ENCODE measurements at regions not wholly inside any gene's neighbourhood (a gene's known extent, or its start where the extent isn't known, plus 50 kb on each side); places are given as distances from the start of the nearest gene placed in this dataset.

DNA sequence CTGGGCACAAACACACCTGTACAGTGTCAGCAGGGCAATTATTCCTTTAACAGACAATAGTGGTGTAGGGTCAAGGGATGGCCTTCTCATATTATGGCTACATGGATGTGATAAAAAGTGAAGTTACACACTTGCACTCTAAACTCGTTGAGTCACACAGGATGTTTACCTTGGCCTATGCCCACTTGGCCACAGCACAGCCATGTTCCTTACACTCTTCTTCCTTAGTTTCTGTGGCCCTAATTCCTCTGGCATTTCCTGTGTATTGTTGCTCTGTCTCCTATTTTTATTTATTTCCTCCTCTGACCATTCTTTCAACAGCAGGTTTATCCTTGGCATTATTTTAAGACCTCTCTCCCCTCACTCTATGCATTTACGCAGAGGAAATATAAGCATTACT, 86.8 kb upstream of the NPFFR2 start:
- WGBS, 2 experiments (ENCODE audit: extremely low coverage in 1 of 2, insufficient coverage in 1 of 2, insufficient read length in 1 of 2, insufficient replicate concordance in 2 of 2, low coverage in 1 of 2, low lambda C conversion rate in 2 of 2, missing lambda C conversion rate in 1 of 2) = 93% methylated on average over 2 of the region's 2 CpGs; no CpG with 5 or more reads in 1 of the 2 experiments
- Histone ChIP-seq H2BK12ac (ENCODE audit: low read depth, low read length) (no peak overlapping the region), H3K23ac (ENCODE audit: insufficient read length) (no peak overlapping the region), H2BK120ac (replicated peaks; ENCODE audit: low read depth, low read length) (no peak overlapping the region), H3K9me3 (ENCODE audit: insufficient read depth in 2 of 2, low read depth in 1 of 2, low read length in 1 of 2) (peaks cover 34 to 37% of the 10 kb centered on the region in 2 experiments), H3K4me2 (ENCODE audit: insufficient read depth in 1 of 2, low read depth in 2 of 2, low read length in 2 of 2) (no peak overlapping the region), H2BK5ac (ENCODE audit: low read depth, low read length) (no peak overlapping the region), H4K91ac (replicated peaks; ENCODE audit: insufficient read length, low read length) (no peak overlapping the region), H3K27ac (ENCODE audit: low read depth, low read length) (no peak overlapping the region), H3K4ac (replicated peaks; ENCODE audit: insufficient read length, low read depth, low read length) (no peak overlapping the region), H4K8ac (ENCODE audit: extremely low read depth, insufficient read depth, low read length) (no peak overlapping the region), H3K79me2 (ENCODE audit: control insufficient read depth in 1 of 2, insufficient read depth in 2 of 2, low read length in 2 of 2) (no peaks in the 10 kb centered on the region), H2BK15ac (ENCODE audit: low read length) (no peak overlapping the region), H3K23me2 (ENCODE audit: low read depth, low read length) (no peaks in the 10 kb centered on the region), H3K18ac (ENCODE audit: extremely low read depth, low read length) (no peak overlapping the region), H2BK20ac (ENCODE audit: low read length) (no peak overlapping the region), H3K36me3 (ENCODE audit: control insufficient read depth in 2 of 4, insufficient read depth in 4 of 4, low read length in 3 of 4) (peaks cover 0 to 20% (median 1%) of the 10 kb centered on the region in 4 experiments; a peak in 3 of 8 replicates), H4K20me1 (replicated peaks in 1 of 2; ENCODE audit: control insufficient read depth in 1 of 2, insufficient read depth in 2 of 2, low read length in 2 of 2) (no peaks in the 10 kb centered on the region), H4K5ac (ENCODE audit: insufficient read length, low read depth, low read length) (no peak overlapping the region), H2AFZ (ENCODE audit: low read length) (no peak overlapping the region), H3K4me1 (replicated peaks in 1 of 4; ENCODE audit: control insufficient read depth in 3 of 4, insufficient read depth in 4 of 4, low read length in 3 of 4) (no peaks in the 10 kb centered on the region), H3K27me3 (replicated peaks in 1 of 4; ENCODE audit: control insufficient read depth in 3 of 4, extremely low read depth in 1 of 4, insufficient read depth in 3 of 4, low read length in 3 of 4) (no peaks in the 10 kb centered on the region), H2AK5ac (ENCODE audit: low read depth, low read length) (no peak overlapping the region), H3K9ac (replicated peaks in 1 of 4; ENCODE audit: extremely low read depth in 1 of 4, low read depth in 3 of 4, low read length in 3 of 4) (no peak overlapping the region), H3K79me1 (ENCODE audit: low read depth, low read length) (no peaks in the 10 kb centered on the region), H3K4me3 (ENCODE audit: extremely low read depth in 1 of 4, insufficient read depth in 2 of 4, low read depth in 3 of 4, low read length in 4 of 4) (no peak overlapping the region), H3K14ac (ENCODE audit: insufficient read length) (no peak overlapping the region), H3K56ac (replicated peaks; ENCODE audit: insufficient read length, low read depth, low read length) (no peak overlapping the region)
- CTCF ChIA-PET (ENCODE audit: partially characterized antibody) = interaction anchor here (0.5 to 1.5 kb wide), 2 partner anchors 212 to 357 kb away, joined by 4 to 6 read pairs; no protein-coding TSS in a partner anchor
- FAIRE-seq = no peak
- TF ChIP-seq, protein P1, sequence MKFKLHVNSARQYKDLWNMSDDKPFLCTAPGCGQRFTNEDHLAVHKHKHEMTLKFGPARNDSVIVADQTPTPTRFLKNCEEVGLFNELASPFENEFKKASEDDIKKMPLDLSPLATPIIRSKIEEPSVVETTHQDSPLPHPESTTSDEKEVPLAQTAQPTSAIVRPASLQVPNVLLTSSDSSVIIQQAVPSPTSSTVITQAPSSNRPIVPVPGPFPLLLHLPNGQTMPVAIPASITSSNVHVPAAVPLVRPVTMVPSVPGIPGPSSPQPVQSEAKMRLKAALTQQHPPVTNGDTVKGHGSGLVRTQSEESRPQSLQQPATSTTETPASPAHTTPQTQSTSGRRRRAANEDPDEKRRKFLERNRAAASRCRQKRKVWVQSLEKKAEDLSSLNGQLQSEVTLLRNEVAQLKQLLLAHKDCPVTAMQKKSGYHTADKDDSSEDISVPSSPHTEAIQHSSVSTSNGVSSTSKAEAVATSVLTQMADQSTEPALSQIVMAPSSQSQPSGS (IDR thresholded peaks at IDR 0.05; ENCODE audit: low read length) = no peak
- TF ChIP-seq SP1 (IDR thresholded peaks at IDR 0.05; ENCODE audit: low read depth, low read length) (no peak), EP300 (IDR thresholded peaks at IDR 0.05; ENCODE audit: borderline replicate concordance in 1 of 2, low read depth in 2 of 2, low read length in 2 of 2) (no peak), YY1 (IDR thresholded peaks at IDR 0.05; ENCODE audit: low read depth, low read length) (no peak), EZH2 (IDR thresholded peaks at IDR 0.05; ENCODE audit: low read depth, low read length, severe bottlenecking) (no peak), SP2 (IDR thresholded peaks at IDR 0.05; ENCODE audit: low read length) (no peak), SP4 (IDR thresholded peaks at IDR 0.05; ENCODE audit: low read length) (no peak), CHD2 (IDR thresholded peaks at IDR 0.05; ENCODE audit: low read length) (no peak), RBBP5 (IDR thresholded peaks at IDR 0.05; ENCODE audit: borderline replicate concordance, low read depth, low read length) (no peak), POLR2A (IDR thresholded peaks at IDR 0.05; ENCODE audit: control extremely low read depth in 1 of 2, low read depth in 2 of 2, low read length in 2 of 2) (no peak)
- TF ChIP-seq, protein P2, sequence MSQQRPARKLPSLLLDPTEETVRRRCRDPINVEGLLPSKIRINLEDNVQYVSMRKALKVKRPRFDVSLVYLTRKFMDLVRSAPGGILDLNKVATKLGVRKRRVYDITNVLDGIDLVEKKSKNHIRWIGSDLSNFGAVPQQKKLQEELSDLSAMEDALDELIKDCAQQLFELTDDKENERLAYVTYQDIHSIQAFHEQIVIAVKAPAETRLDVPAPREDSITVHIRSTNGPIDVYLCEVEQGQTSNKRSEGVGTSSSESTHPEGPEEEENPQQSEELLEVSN (IDR thresholded peaks at IDR 0.05) = no peak
- POLR2A ChIA-PET (ENCODE audit: partially characterized antibody) = no interaction called here
- DNase-seq (ENCODE audit: low read depth in 1 of 2, low spot score in 2 of 2) = no peak
